Chondrocyte (in vitro differentiated cells): ENCODE measurements at regions not wholly inside any gene's neighbourhood (a gene's known extent, or its start where the extent isn't known, plus 50 kb on each side); places are given as distances from the start of the nearest gene placed in this dataset.
"Not testable (repeated sequence)": the region's sequence is repeated elsewhere in the genome, so short reads cannot be mapped to it uniquely, and the experiment has no call there.

ENCODE experiments used
- DNase-seq: peaks from one replicate; pipeline ENCODE4 v3.0.0; 2021; ENCODE audit warnings: mixed read lengths, low spot score
- H3K27ac Mint-ChIP-seq: one replicate; pipeline ENCODE4 v1.8.0; 2021; ENCODE audit warnings: mild to moderate bottlenecking, moderate library complexity, mixed read lengths; ENCODE audit not compliant: unreplicated experiment
- H3K27me3 Mint-ChIP-seq: 2 replicates; pipeline ENCODE4 v1.8.0; 2021; ENCODE audit warnings: low read depth, mixed read lengths
- H3K36me3 Mint-ChIP-seq: 2 replicates; pipeline ENCODE4 v1.8.0; 2021; ENCODE audit warnings: low read depth, mixed read lengths
- H3K4me1 Mint-ChIP-seq: 2 replicates; pipeline ENCODE4 v1.8.0; 2021; ENCODE audit warnings: low read depth, mild to moderate bottlenecking, mixed read lengths
- H3K4me3 Mint-ChIP-seq: one replicate; pipeline ENCODE4 v1.8.0; 2021; ENCODE audit warnings: mild to moderate bottlenecking, moderate library complexity, mixed read lengths; ENCODE audit not compliant: unreplicated experiment
- H3K9me3 Mint-ChIP-seq: 2 replicates; pipeline ENCODE4 v1.8.0; 2021; ENCODE audit warnings: low read depth, mixed read lengths
- TF ChIP-seq, protein P1 (sequence below): fragments of 200-600 bp; sonication (generic); IDR thresholded peaks from 2 replicates; pipeline ENCODE4 v1.5.0; 2021; ENCODE audit warnings: antibody characterized with exemption, mild to moderate bottlenecking, moderate library complexity

GRCh38 chr5:127197402-127198167 is 93.0 kb upstream of the MEGF10 start:
- H3K27me3 Mint-ChIP-seq, H3K36me3 Mint-ChIP-seq, H3K4me3 Mint-ChIP-seq, H3K4me1 Mint-ChIP-seq, DNase-seq, H3K27ac Mint-ChIP-seq: not testable (repeated sequence)
- peaks cover 18% of the 10 kb centered on the region for H3K9me3 Mint-ChIP-seq
- TF ChIP-seq, protein P1, sequence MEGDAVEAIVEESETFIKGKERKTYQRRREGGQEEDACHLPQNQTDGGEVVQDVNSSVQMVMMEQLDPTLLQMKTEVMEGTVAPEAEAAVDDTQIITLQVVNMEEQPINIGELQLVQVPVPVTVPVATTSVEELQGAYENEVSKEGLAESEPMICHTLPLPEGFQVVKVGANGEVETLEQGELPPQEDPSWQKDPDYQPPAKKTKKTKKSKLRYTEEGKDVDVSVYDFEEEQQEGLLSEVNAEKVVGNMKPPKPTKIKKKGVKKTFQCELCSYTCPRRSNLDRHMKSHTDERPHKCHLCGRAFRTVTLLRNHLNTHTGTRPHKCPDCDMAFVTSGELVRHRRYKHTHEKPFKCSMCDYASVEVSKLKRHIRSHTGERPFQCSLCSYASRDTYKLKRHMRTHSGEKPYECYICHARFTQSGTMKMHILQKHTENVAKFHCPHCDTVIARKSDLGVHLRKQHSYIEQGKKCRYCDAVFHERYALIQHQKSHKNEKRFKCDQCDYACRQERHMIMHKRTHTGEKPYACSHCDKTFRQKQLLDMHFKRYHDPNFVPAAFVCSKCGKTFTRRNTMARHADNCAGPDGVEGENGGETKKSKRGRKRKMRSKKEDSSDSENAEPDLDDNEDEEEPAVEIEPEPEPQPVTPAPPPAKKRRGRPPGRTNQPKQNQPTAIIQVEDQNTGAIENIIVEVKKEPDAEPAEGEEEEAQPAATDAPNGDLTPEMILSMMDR = peak; percentile 21

GRCh38 chr5:127202738-127203137 is 87.9 kb upstream of the MEGF10 start:
- peaks cover 18% of the 10 kb centered on the region for H3K9me3 Mint-ChIP-seq
- not testable (repeated sequence) for H3K27me3 Mint-ChIP-seq, DNase-seq, H3K4me3 Mint-ChIP-seq, H3K27ac Mint-ChIP-seq, H3K36me3 Mint-ChIP-seq
- peaks cover 18% of the 10 kb centered on the region for H3K4me1 Mint-ChIP-seq

GRCh38 chr5:127203818-127204217 is 86.8 kb upstream of the MEGF10 start:
- H3K36me3 Mint-ChIP-seq = peaks cover 5% of the 10 kb centered on the region
- H3K27me3 Mint-ChIP-seq = no peaks in the 10 kb centered on the region
- TF ChIP-seq, protein P1 = no peak
- no peak overlapping the region for H3K4me3 Mint-ChIP-seq
- H3K27ac Mint-ChIP-seq = no peak overlapping the region
- H3K4me1 Mint-ChIP-seq = peaks cover 21% of the 10 kb centered on the region
- peaks cover 11% of the 10 kb centered on the region for H3K9me3 Mint-ChIP-seq
- DNase-seq = no peak

DNA sequence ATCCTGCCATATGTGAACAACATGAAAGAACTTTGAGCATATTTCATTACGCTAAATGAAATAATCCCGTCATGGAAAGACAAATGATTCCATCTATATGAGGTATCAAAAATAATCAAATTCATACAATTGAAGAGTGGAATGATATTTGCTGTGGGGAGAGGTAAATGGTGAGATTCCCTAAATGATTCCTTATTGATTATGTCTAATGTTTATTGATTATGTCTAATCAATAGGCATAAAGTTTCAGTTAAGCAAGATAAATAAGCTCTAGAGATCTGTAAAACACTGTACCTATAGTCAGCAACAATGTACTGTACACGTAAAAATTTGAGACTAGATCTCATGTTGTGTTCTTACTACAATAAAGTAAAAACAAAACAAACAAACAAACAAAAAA is 85.4 kb upstream of the MEGF10 start:
- no peaks in the 10 kb centered on the region for H3K27me3 Mint-ChIP-seq
- peaks cover 22% of the 10 kb centered on the region for H3K4me1 Mint-ChIP-seq
- DNase-seq = no peak
- TF ChIP-seq, protein P1 = no peak
- no peak overlapping the region for H3K4me3 Mint-ChIP-seq
- no peak overlapping the region for H3K27ac Mint-ChIP-seq
- peaks cover 2% of the 10 kb centered on the region for H3K9me3 Mint-ChIP-seq
- H3K36me3 Mint-ChIP-seq = peaks cover 3% of the 10 kb centered on the region

GRCh38 chr5:127206320-127207113 is 84.1 kb upstream of the MEGF10 start:
- no peak for DNase-seq
- Mint-ChIP-seq H3K27ac (no peak overlapping the region), H3K9me3 (no peaks in the 10 kb centered on the region), H3K4me3 (no peak overlapping the region), H3K27me3 (peaks cover 2% of the 10 kb centered on the region), H3K4me1 (peaks cover 22% of the 10 kb centered on the region), H3K36me3 (no peaks in the 10 kb centered on the region)
- TF ChIP-seq, protein P1 = no peak
